HPDE6-E6E7 (cell line): ENCODE measurements at regions not wholly inside any gene's neighbourhood (a gene's known extent, or its start where the extent isn't known, plus 50 kb on each side); places are given as distances from the start of the nearest gene placed in this dataset.

ENCODE experiments used
- DNase-seq: peaks from one replicate; pipeline ENCODE4 v3.0.0; 2011; ENCODE audit warnings: missing footprints; ENCODE audit errors: extremely low spot score

DNA sequence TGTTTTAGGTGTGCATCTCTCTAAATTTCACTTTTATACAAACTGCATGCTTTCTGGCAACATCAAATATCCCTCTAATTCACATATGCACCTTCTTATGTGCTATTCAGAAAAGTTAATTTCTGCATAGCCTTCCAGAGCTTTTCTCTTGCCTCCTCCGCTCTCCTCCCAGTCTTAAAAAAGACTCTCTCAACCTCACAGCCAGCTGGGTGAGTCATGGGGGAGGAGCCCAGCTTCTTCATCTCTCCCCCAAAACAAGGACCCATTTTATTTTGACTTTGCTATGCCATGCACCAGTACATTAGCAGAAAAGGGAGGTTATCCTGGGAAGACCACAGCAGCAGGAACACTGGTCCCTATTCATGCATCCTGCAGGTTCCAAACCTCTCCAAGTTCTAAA is 234.4 kb downstream of the KCNA4 start:
- DNase-seq: no peak

DNA sequence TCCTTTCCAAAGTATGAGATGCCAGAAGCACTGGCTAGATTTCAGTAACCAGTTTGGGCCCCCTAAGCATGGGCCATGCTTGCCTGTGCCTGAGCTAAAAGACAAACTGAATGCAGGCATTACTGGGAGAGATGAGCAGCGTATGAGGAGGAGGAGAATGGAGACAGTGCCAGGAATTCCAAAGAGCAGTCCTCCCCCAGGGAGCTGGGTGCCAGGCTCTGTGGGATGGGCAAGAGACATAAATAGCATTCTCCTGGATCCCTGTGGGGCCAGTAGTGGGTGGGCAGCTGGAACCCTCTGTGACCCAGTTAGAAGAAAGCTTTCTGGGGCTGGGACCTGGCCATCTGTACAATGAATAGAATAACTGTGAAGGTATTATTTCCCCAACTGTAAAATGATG is 235.6 kb downstream of the KCNA4 start:
- no peak for DNase-seq

- no peak for DNase-seq
Measured at GRCh38 chr11:29780756-29781155, 236.1 kb downstream of the KCNA4 start.

DNA sequence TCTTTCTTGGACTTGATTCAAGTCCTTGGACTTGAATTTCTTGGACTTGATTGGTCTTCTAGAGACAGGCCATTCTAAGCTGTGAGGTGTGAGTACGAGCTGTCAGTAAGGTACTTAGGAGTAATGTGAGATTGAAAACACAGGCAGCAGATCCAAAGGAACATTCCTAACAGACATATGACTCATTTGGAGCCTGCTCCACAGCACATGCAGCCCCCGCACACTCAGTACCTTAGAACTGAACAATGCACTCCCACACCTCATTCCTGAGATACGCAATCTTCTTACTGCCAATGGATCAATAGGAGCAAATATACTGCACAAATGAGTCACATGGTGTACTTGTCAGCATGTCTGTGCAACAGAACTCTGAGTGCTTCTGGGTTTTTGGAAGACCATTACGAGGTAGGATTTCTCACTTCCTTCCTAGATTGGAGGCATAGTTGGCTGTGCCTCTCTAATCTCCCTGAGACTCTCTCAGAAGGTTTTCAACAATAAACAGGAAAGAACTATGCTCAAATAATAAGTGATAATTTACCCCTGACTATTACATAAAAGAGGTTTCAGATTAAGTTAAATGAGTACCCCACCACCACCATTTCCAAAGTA is 243.1 kb downstream of the KCNA4 start:
- peak; percentile 58 for DNase-seq

GRCh38 chr11:29756871-29757270 is 260.0 kb downstream of the KCNA4 start:
- DNase-seq: no peak

- DNase-seq: no peak
Measured at GRCh38 chr11:29755474-29755873, 261.4 kb downstream of the KCNA4 start.

DNA sequence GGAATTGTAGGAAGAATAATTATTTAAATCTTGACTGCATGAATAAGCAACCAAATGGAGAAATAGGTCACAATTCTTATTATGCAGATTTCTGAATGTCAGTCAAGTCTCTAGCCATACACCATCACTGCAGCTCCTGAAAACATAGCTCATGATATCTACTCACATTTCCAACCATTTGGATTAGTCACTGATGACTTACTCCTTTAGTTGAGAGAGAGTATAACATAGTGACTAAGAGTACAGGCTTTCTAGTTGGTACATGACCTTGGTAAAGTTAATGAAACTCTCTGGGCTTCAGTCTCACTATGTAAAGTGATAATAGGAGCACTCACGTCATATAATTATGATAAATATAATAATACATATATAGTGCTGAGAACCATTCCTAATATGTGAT is 265.2 kb downstream of the KCNA4 start:
- DNase-seq: peak; percentile 17

- no peak for DNase-seq
Measured at GRCh38 chr11:29750392-29750791, 266.4 kb downstream of the KCNA4 start.

DNA sequence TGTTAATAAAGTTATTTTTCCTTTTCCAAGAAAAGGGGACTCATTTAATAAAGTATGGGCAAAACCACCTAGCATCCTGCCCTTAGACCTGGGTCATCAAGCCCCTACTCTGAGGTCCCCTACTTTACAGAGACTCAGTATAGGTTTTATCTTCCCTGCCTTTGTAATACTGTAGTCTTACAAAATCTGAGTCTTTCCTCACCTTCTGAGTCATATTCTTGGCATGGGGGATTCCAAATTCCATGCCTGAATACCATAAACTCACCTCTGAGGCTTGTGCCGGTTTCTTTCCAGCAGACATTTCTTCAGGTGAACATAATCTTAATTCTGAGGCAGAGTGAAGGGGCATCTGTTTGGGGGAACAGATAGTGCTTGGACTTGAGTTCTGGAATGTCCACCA is 282.5 kb downstream of the KCNA4 start:
- no peak for DNase-seq

DNA sequence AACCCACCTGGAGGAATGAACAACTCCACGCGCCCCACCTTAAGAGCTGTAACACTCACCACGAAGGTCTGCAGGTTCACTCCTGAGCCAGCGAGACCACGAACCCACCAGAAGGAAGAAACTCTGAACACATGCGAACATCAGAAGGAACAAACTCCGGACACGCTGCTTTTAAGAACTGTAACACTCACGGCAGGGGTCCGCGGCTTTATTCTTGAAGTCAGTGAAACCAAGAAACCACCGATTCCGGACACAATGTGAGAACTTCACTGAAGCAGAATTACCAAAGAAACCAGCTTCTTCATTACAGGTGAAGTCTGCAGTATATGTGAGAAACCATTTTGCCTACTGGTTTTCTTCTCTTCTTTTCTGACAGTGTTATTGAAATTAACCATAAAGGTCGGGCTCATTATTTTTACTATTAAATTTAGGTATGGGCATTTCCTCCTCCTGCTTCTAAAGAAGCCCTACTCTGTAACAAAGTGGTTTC is 303.0 kb downstream of the KCNA4 start:
- DNase-seq: no peak

- no peak for DNase-seq
Measured at GRCh38 chr11:29712616-29713015, 304.2 kb downstream of the KCNA4 start.

GRCh38 chr11:29707924-29708323 is 308.9 kb downstream of the KCNA4 start:
- DNase-seq: no peak

- no peak for DNase-seq
Measured at GRCh38 chr11:29685361-29685760, 331.5 kb downstream of the KCNA4 start.

DNA sequence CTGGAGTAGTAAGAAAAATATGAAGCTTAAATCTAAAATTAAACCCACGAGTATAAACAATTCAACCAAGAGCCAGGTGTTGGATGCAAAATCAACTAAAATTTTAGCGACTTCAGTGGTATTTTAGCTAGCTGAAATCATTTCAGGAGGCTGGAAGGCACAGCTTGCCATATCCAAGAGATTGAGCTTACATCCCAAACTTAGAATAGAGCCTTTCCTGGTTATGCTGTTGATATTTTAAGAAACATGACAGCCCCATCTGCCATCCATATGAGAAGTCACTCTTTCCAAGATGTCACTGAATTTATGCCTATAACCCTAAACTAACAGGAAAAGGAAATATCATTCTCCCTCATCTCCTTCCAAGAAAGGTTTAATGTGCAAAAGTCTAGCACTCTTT is 334.0 kb downstream of the KCNA4 start:
- DNase-seq: no peak

DNA sequence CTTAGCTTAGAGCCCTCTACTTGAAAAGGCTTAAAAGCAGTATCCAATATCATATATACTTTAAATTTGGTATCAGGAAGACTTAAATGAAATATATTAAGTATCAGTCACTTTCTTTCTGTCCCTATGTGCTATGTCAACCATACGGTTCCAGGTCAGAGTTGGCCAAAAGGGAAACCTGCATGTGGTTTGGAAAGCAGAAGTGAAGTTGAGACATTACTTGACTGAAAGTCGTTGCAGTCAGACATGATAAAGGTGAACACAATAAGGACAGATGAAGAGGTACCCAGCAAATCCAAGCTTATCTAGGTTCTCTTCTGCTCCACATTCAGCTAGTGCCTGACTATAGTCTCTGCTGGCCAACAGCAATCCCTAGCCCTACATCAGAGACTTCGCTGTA is 336.8 kb downstream of the KCNA4 start:
- DNase-seq: no peak

DNA sequence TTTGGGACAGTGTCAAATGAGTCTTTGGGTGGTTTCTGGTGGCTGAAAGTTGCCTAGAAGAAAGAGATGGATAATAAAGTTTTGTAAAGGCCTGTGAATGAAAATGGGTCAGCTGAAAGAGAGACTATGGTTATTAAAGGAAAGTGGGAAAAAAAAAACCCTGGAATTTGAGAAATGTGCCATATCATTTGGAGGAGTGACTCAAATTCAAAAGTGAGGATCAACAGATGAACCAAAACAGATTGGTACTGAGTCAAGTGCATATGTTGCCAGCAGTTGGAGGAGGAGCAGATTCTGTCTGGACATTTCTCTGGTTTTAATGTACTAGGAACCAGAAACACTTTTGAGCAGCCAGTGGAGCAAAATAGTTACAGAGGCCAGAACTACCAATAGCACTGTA is 339.8 kb downstream of the KCNA4 start:
- no peak for DNase-seq

- DNase-seq: no peak
Measured at GRCh38 chr11:29669310-29669709, 347.5 kb downstream of the KCNA4 start.

DNA sequence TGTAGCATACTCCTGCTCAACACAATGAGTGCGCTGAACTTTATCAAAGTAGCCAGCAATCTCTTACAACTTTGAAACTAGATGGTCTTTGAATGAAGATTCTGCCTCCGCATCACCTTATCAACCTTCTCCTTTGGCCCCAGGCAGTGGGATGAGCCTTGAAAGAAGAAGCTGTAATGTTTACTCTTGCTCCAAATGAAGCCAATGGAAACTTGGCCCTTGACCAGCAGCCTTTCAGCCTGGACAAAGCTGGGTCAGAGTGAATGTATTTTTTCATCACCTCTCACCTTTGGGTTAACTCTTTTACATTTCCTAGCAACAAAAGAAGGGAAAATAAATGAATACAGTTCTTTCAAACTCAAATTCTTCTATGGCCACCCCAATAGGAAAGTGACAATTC is 359.1 kb downstream of the KCNA4 start:
- DNase-seq: no peak

DNA sequence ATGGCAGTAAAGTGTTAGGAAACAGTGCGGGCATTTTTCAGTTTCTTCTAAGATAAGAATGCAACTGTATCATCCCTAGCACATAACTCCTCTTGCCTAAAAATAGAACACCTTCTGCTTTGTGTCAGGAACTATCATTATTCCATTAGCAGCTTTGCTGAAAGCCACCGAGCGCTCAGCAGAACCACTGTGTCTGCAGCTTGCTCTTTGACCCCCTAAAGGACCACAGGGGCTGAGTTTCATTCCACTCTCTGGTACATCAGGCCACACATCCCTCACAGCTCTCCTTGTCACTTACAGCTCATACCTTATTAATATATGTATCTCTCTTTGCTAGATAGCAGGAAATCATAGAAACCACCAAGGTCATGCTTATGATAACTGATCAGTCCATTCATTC is 360.2 kb downstream of the KCNA4 start:
- DNase-seq: no peak

DNA sequence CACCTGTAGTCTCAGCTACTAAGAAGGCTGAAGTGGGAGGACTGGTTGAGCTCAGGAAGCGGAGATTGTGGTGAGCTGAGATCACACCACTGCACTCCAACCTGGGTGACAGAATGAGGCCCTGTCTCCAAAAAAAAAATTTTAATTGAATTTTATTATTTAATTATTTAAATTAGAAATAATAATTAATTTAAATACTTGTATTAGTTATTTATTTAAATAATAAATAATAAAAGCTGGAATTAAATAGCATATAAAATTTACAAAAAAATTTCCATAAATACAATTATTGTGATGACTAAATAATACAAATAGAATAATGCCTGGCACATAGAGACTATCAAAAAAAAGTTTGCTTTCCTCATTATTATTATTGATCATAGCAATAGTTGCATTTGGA is 371.5 kb downstream of the KCNA4 start:
- no peak for DNase-seq

GRCh38 chr11:29641201-29641600 is 375.6 kb downstream of the KCNA4 start:
- no peak for DNase-seq

GRCh38 chr11:29634744-29635143 is 382.1 kb downstream of the KCNA4 start:
- no peak for DNase-seq

- no peak for DNase-seq
Measured at GRCh38 chr11:29634244-29634643, 382.6 kb downstream of the KCNA4 start.

DNA sequence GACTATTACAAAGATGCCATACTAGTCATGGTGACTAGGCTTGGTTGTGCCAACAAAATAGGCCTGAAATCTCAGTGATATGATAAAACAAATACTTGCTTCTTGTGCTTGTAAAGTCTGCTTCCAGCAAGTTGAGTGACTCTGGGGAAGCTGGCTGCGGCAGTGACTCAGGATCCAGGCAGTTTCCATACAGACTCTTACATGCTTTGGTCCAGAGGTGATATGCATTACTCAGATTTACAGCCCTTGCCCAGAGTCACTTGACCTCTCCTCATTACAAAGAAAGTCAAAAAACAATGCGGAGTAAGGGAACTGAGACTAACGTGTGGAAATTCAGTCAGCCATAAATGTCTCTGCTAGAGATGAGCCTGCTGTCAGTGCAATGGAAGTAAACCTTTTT is 387.5 kb downstream of the KCNA4 start:
- no peak for DNase-seq
